ENCODE measurements at regions not wholly inside any gene's neighbourhood (a gene's known extent, or its start where the extent isn't known, plus 50 kb on each side); places are given as distances from the start of the nearest gene placed in this dataset.
"Not testable (repeated sequence)": the region's sequence is repeated elsewhere in the genome, so short reads cannot be mapped to it uniquely, and the experiment has no call there.

GRCh38 chr2:212892193-212892592 is 259.2 kb downstream of the IKZF2 start:
- TF ChIP-seq CTCF (IDR thresholded peaks at IDR 0.05) (no peak), POLR2A (IDR thresholded peaks at IDR 0.05) (no peak)
- no peak overlapping the region for H3K27ac ChIP-seq
- DNase-seq, result no peak

DNA sequence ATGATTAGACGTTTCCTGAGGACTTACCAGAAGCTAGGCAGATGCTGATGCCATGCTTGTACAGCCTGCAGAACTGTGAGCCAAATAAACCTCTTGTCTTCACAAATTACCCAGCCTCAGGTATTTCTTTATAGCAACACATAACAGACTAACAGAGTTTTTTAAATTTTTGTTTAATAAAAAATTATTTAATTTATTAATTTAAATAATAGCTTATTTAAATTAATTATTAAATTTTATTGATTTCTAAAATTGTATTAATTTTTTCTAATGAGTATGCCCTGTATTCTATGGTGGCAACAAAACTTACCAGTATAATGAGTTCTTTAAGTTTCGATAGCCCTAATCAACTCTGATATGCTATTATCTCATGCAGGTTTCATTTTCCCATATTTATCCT is 259.8 kb downstream of the IKZF2 start:
- Histone ChIP-seq H3K27ac (no peak overlapping the region), H3K9me3 (no peaks in the 10 kb centered on the region), H3K4me1 (no peaks in the 10 kb centered on the region), H3K4me3 (no peak overlapping the region), H3K27me3 (no peaks in the 10 kb centered on the region), H3K36me3 (no peaks in the 10 kb centered on the region)
- DNase-seq, result no peak
- TF ChIP-seq POLR2A (IDR thresholded peaks at IDR 0.05), result no peak
- TF ChIP-seq CTCF (IDR thresholded peaks at IDR 0.05), result no peak

More at GRCh38 chr2:212892193-212892592, 259.2 kb downstream of the IKZF2 start:
- H3K9me3 ChIP-seq, result no peaks in the 10 kb centered on the region
- no peaks in the 10 kb centered on the region for H3K36me3 ChIP-seq
- H3K4me1 ChIP-seq, result no peaks in the 10 kb centered on the region
- H3K27me3 ChIP-seq, result no peaks in the 10 kb centered on the region
- no peak overlapping the region for H3K4me3 ChIP-seq

- no peak overlapping the region for H3K4me3 ChIP-seq
These were observed 268.8 kb downstream of the IKZF2 start for GRCh38 chr2:212882626-212883025.

GRCh38 chr2:212876556-212876955 is 274.9 kb downstream of the IKZF2 start:
- not testable (repeated sequence) for H3K27me3 ChIP-seq, H3K4me3 ChIP-seq, H3K4me1 ChIP-seq, H3K9me3 ChIP-seq, DNase-seq, H3K36me3 ChIP-seq, H3K27ac ChIP-seq

More at GRCh38 chr2:212882626-212883025, 268.8 kb downstream of the IKZF2 start:
- TF ChIP-seq POLR2A (IDR thresholded peaks at IDR 0.05) (no peak), CTCF (IDR thresholded peaks at IDR 0.05) (no peak)
- Histone ChIP-seq H3K27ac (no peak overlapping the region), H3K36me3 (no peaks in the 10 kb centered on the region), H3K9me3 (no peaks in the 10 kb centered on the region), H3K4me1 (no peaks in the 10 kb centered on the region), H3K27me3 (no peaks in the 10 kb centered on the region)
- no peak for DNase-seq

DNA sequence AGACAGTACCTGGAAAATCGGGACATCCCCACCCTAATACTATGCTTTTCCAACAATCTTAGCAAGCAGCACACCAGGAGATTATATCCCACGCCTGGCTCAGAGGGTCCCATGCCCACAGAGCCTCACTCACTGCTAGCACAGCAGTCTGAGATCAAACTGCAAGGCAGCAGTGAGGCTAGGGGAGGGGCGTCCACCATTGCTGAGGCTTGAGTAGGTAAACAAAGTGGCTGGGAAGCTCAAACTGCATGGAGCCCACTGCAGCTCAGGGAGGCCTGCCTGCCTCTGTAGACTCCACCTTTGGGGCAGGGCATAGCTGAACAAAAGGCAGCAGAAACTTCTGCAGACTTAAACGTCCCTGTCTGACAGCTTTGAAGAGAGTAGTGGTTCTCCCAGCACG is 275.5 kb downstream of the IKZF2 start:
- not testable (repeated sequence) for H3K4me3 ChIP-seq, H3K9me3 ChIP-seq, DNase-seq, H3K4me1 ChIP-seq, H3K27ac ChIP-seq, H3K27me3 ChIP-seq, H3K36me3 ChIP-seq

GRCh38 chr2:212873256-212873655 is 278.2 kb downstream of the IKZF2 start:
- Histone ChIP-seq H3K9me3 (no peaks in the 10 kb centered on the region), H3K4me3 (no peak overlapping the region), H3K27ac (no peak overlapping the region), H3K27me3 (no peaks in the 10 kb centered on the region), H3K36me3 (no peaks in the 10 kb centered on the region), H3K4me1 (no peaks in the 10 kb centered on the region)
- no peak for DNase-seq
- no peak for TF ChIP-seq POLR2A (IDR thresholded peaks at IDR 0.05)
- no peak for TF ChIP-seq CTCF (IDR thresholded peaks at IDR 0.05)

- DNase-seq, result no peak
- TF ChIP-seq POLR2A (IDR thresholded peaks at IDR 0.05) (no peak), CTCF (IDR thresholded peaks at IDR 0.05) (no peak)
- Histone ChIP-seq H3K4me1 (no peaks in the 10 kb centered on the region), H3K27me3 (no peaks in the 10 kb centered on the region), H3K27ac (no peak overlapping the region), H3K36me3 (no peaks in the 10 kb centered on the region), H3K4me3 (no peak overlapping the region), H3K9me3 (no peaks in the 10 kb centered on the region)
These were observed 279.8 kb downstream of the IKZF2 start for GRCh38 chr2:212871597-212871996.

Measured in Peyer's patch (tissue), 4 donors.